ENCODE measurements at regions not wholly inside any gene's neighbourhood (a gene's known extent, or its start where the extent isn't known, plus 50 kb on each side); places are given as distances from the start of the nearest gene placed in this dataset.
"Not testable (repeated sequence)": the region's sequence is repeated elsewhere in the genome, so short reads cannot be mapped to it uniquely, and the experiment has no call there.

- DNase-seq, result no peak
These were observed 568.7 kb downstream of the ETS1 start for GRCh38 chr11:128018692-128019091.

GRCh38 chr11:128005562-128005961 is 581.8 kb downstream of the ETS1 start:
- no peak for DNase-seq

GRCh38 chr11:127998421-127998820 is 588.9 kb downstream of the ETS1 start:
- DNase-seq, result no peak

GRCh38 chr11:127997594-127997993 is 589.8 kb downstream of the ETS1 start:
- no peak for DNase-seq

- no peak for DNase-seq
These were observed 590.5 kb downstream of the ETS1 start for GRCh38 chr11:127996825-127997224.

- no peak for DNase-seq
These were observed 591.4 kb downstream of the ETS1 start for GRCh38 chr11:127995921-127996320.

GRCh38 chr11:127994736-127995135 is 592.6 kb downstream of the ETS1 start:
- DNase-seq, result no peak

- DNase-seq, result no peak
These were observed 593.6 kb downstream of the ETS1 start for GRCh38 chr11:127993788-127994187.

GRCh38 chr11:127993281-127993680 is 594.1 kb downstream of the ETS1 start:
- DNase-seq, result no peak

GRCh38 chr11:127986073-127986472 is 601.3 kb downstream of the ETS1 start:
- DNase-seq, result no peak

GRCh38 chr11:127972816-127973215 is 614.5 kb downstream of the ETS1 start:
- no peak for DNase-seq

GRCh38 chr11:127971448-127971847 is 615.9 kb downstream of the ETS1 start:
- DNase-seq, result no peak

- DNase-seq, result no peak
These were observed 620.5 kb downstream of the ETS1 start for GRCh38 chr11:127966821-127967220.

- no peak for DNase-seq
These were observed 621.3 kb downstream of the ETS1 start for GRCh38 chr11:127965939-127966668.

GRCh38 chr11:127962416-127962815 is 624.9 kb downstream of the ETS1 start:
- DNase-seq, result no peak

- no peak for DNase-seq
These were observed 637.2 kb downstream of the ETS1 start for GRCh38 chr11:127950162-127950561.

GRCh38 chr11:127943763-127944162 is 643.6 kb downstream of the ETS1 start:
- no peak for DNase-seq

GRCh38 chr11:127943152-127943551 is 644.2 kb downstream of the ETS1 start:
- no peak for DNase-seq

- not testable (repeated sequence) for DNase-seq
These were observed 645.8 kb downstream of the ETS1 start for GRCh38 chr11:127941554-127941953.

GRCh38 chr11:127939000-127939399 is 648.4 kb downstream of the ETS1 start:
- DNase-seq, result no peak

GRCh38 chr11:127935081-127935480 is 652.3 kb downstream of the ETS1 start:
- DNase-seq, result no peak

GRCh38 chr11:127933961-127934360 is 653.4 kb downstream of the ETS1 start:
- DNase-seq, result not testable (repeated sequence)

GRCh38 chr11:127931803-127932202 is 655.6 kb downstream of the ETS1 start:
- no peak for DNase-seq

- DNase-seq, result no peak
These were observed 660.6 kb downstream of the ETS1 start for GRCh38 chr11:127926721-127927120.

- DNase-seq, result no peak
These were observed 661.9 kb downstream of the ETS1 start for GRCh38 chr11:127925475-127925874.
